SK-N-MC (cell line): ENCODE measurements at regions not wholly inside any gene's neighbourhood (a gene's known extent, or its start where the extent isn't known, plus 50 kb on each side); places are given as distances from the start of the nearest gene placed in this dataset.

Source experiments
- DNase-seq: peaks from one replicate; pipeline ENCODE4 v3.0.0-alpha.2; 2011; ENCODE audit warnings: low read depth, low spot score
- H3K27ac ChIP-seq: fragments of 200-600 bp; sonication (generic); 2 replicates; pipeline ENCODE4 v1.5.1; 2016; ENCODE audit warnings: mixed run types
- H3K36me3 ChIP-seq: fragments of 200-600 bp; sonication (generic); 2 replicates; pipeline ENCODE4 v1.6.1; 2017; ENCODE audit warnings: antibody characterized with exemption, low read length, mixed read lengths; ENCODE audit not compliant: insufficient read depth
- H3K4me3 ChIP-seq: fragments of 200-600 bp; sonication (generic); 2 replicates; pipeline ENCODE4 v1.5.1; 2016
- H3K9ac ChIP-seq: fragments of 200-600 bp; sonication (generic); 2 replicates; pipeline ENCODE4 v1.8.0; 2017; ENCODE audit warnings: mixed run types, mixed read lengths; ENCODE audit not compliant: insufficient read length
- H3K9me3 ChIP-seq: fragments of 200-600 bp; sonication (generic); 2 replicates; pipeline ENCODE4 v1.6.1; 2017; ENCODE audit warnings: low read depth, mild to moderate bottlenecking, antibody characterized with exemption, low read length, moderate library complexity, mixed read lengths
- EZH2 ChIP-seq: fragments of 200-600 bp; sonication (generic); IDR thresholded peaks from one replicate; pipeline ENCODE4 v1.6.1; 2017; ENCODE audit warnings: antibody characterized with exemption
- FOXP2 ChIP-seq: optimal IDR thresholded peaks from 2 replicates; pipeline ENCODE3; 2011; ENCODE audit warnings: mild to moderate bottlenecking, moderate library complexity; ENCODE audit not compliant: insufficient read depth; ENCODE audit errors: extremely low read length, control extremely low read depth
- POLR2AphosphoS5 ChIP-seq: IDR thresholded peaks from 2 replicates; pipeline ENCODE4 v1.6.1; 2012; ENCODE audit warnings: mild to moderate bottlenecking, low read depth, low read length, borderline replicate concordance

- H3K36me3 ChIP-seq, result no peaks in the 10 kb centered on the region
- no peaks in the 10 kb centered on the region for H3K9me3 ChIP-seq
- no peak overlapping the region for H3K4me3 ChIP-seq
- TF ChIP-seq POLR2AphosphoS5 (no peak), FOXP2 (no peak), EZH2 (no peak)
- no peak overlapping the region for H3K9ac ChIP-seq
- H3K27ac ChIP-seq, result no peak overlapping the region
- DNase-seq, result no peak
Measured at GRCh38 chr6:170208651-170209353, 82.1 kb downstream of the DLL1 start.

GRCh38 chr6:170208182-170208601 is 82.7 kb downstream of the DLL1 start:
- Histone ChIP-seq H3K27ac (no peak overlapping the region), H3K9me3 (no peaks in the 10 kb centered on the region), H3K36me3 (no peaks in the 10 kb centered on the region), H3K9ac (no peak overlapping the region), H3K4me3 (no peak overlapping the region)
- DNase-seq, result no peak
- no peak for TF ChIP-seq FOXP2
- no peak for TF ChIP-seq POLR2AphosphoS5
- no peak for TF ChIP-seq EZH2

- no peak for DNase-seq
- Histone ChIP-seq H3K9ac (no peak overlapping the region), H3K4me3 (no peak overlapping the region), H3K9me3 (no peaks in the 10 kb centered on the region), H3K36me3 (no peaks in the 10 kb centered on the region), H3K27ac (no peak overlapping the region)
- no peak for TF ChIP-seq EZH2
- TF ChIP-seq FOXP2, result no peak
- no peak for TF ChIP-seq POLR2AphosphoS5
Measured at GRCh38 chr6:170207586-170208181, 83.2 kb downstream of the DLL1 start.

- no peaks in the 10 kb centered on the region for H3K9me3 ChIP-seq
- TF ChIP-seq FOXP2 (no peak), EZH2 (no peak), POLR2AphosphoS5 (no peak)
Measured at GRCh38 chr6:170206851-170207431, 83.9 kb downstream of the DLL1 start.

GRCh38 chr6:170206317-170206621 is 84.6 kb downstream of the DLL1 start:
- TF ChIP-seq EZH2, result no peak
- no peak for TF ChIP-seq POLR2AphosphoS5
- no peak for TF ChIP-seq FOXP2
- no peak for DNase-seq
- Histone ChIP-seq H3K36me3 (no peaks in the 10 kb centered on the region), H3K27ac (no peak overlapping the region), H3K4me3 (no peak overlapping the region), H3K9ac (no peak overlapping the region), H3K9me3 (no peaks in the 10 kb centered on the region)

More at GRCh38 chr6:170206851-170207431, 83.9 kb downstream of the DLL1 start:
- no peak overlapping the region for H3K4me3 ChIP-seq
- no peak overlapping the region for H3K27ac ChIP-seq
- H3K36me3 ChIP-seq, result no peaks in the 10 kb centered on the region
- no peak overlapping the region for H3K9ac ChIP-seq
- no peak for DNase-seq

- no peak for DNase-seq
- H3K36me3 ChIP-seq, result no peaks in the 10 kb centered on the region
- no peaks in the 10 kb centered on the region for H3K9me3 ChIP-seq
- no peak overlapping the region for H3K27ac ChIP-seq
- no peak overlapping the region for H3K9ac ChIP-seq
- H3K4me3 ChIP-seq, result no peak overlapping the region
- TF ChIP-seq POLR2AphosphoS5 (no peak), EZH2 (no peak), FOXP2 (no peak)
Measured at GRCh38 chr6:170205534-170206316, 85.2 kb downstream of the DLL1 start.

- no peak for TF ChIP-seq FOXP2
- TF ChIP-seq EZH2, result no peak
- no peak for TF ChIP-seq POLR2AphosphoS5
- no peak overlapping the region for H3K27ac ChIP-seq
- H3K4me3 ChIP-seq, result no peak overlapping the region
- H3K36me3 ChIP-seq, result no peaks in the 10 kb centered on the region
- H3K9me3 ChIP-seq, result no peaks in the 10 kb centered on the region
- no peak for DNase-seq
- H3K9ac ChIP-seq, result no peak overlapping the region
Measured at GRCh38 chr6:170205126-170205525, 85.8 kb downstream of the DLL1 start.

GRCh38 chr6:170203212-170203611 is 87.7 kb downstream of the DLL1 start:
- no peak for DNase-seq
- no peak overlapping the region for H3K4me3 ChIP-seq
- no peak overlapping the region for H3K27ac ChIP-seq
- no peak overlapping the region for H3K9ac ChIP-seq
- H3K36me3 ChIP-seq, result no peaks in the 10 kb centered on the region
- no peak for TF ChIP-seq FOXP2
- no peak for TF ChIP-seq EZH2
- no peak for TF ChIP-seq POLR2AphosphoS5
- no peaks in the 10 kb centered on the region for H3K9me3 ChIP-seq
